ENCODE measurements at regions not wholly inside any gene's neighbourhood (a gene's known extent, or its start where the extent isn't known, plus 50 kb on each side); places are given as distances from the start of the nearest gene placed in this dataset.
"Not testable (repeated sequence)": the region's sequence is repeated elsewhere in the genome, so short reads cannot be mapped to it uniquely, and the experiment has no call there.

GRCh38 chr2:185246717-185247116, 491.9 kb upstream of the FSIP2 start:
- H3K9me3 ChIP-seq, result no peaks in the 10 kb centered on the region
- intact Hi-C loops (cut with DNase I; ENCODE audit: low total_unique reads), result no loop called here
- no peaks in the 10 kb centered on the region for H3K4me1 ChIP-seq
- no peaks in the 10 kb centered on the region for H3K27me3 ChIP-seq
- no peak overlapping the region for H3K27ac ChIP-seq
- H3K4me3 ChIP-seq, result no peak overlapping the region
- TF ChIP-seq, protein P1, sequence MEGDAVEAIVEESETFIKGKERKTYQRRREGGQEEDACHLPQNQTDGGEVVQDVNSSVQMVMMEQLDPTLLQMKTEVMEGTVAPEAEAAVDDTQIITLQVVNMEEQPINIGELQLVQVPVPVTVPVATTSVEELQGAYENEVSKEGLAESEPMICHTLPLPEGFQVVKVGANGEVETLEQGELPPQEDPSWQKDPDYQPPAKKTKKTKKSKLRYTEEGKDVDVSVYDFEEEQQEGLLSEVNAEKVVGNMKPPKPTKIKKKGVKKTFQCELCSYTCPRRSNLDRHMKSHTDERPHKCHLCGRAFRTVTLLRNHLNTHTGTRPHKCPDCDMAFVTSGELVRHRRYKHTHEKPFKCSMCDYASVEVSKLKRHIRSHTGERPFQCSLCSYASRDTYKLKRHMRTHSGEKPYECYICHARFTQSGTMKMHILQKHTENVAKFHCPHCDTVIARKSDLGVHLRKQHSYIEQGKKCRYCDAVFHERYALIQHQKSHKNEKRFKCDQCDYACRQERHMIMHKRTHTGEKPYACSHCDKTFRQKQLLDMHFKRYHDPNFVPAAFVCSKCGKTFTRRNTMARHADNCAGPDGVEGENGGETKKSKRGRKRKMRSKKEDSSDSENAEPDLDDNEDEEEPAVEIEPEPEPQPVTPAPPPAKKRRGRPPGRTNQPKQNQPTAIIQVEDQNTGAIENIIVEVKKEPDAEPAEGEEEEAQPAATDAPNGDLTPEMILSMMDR (IDR thresholded peaks at IDR 0.05), result no peak
- H3K36me3 ChIP-seq, result no peaks in the 10 kb centered on the region
- DNase-seq, result no peak

DNA sequence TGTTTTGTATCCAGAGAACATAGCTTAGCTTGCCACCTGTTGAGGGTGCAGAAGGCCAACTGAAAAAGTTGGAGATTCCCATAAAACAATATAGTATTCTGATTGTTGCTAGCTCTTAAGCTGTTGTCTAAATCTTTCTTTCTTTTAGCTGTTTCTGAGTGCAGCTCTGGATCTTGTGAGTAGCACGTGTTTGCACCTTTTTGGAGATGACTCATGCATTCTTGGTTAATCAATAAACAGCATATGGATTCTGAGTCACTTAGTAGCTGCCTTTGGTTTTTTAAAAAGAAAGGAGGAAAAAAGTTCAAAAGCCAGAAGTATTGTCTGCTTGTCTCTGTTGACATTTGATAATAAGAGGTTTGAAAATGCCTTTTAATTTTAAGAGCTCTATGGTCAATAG, 483.0 kb upstream of the FSIP2 start:
- Histone ChIP-seq H3K4me3 (no peak overlapping the region), H3K4me1 (no peaks in the 10 kb centered on the region), H3K27ac (no peak overlapping the region), H3K27me3 (no peaks in the 10 kb centered on the region), H3K9me3 (no peaks in the 10 kb centered on the region), H3K36me3 (no peaks in the 10 kb centered on the region)
- DNase-seq, result no peak
- TF ChIP-seq, protein P1 (IDR thresholded peaks at IDR 0.05), result no peak
- intact Hi-C loops (cut with DNase I; ENCODE audit: low total_unique reads), result no loop called here

DNA sequence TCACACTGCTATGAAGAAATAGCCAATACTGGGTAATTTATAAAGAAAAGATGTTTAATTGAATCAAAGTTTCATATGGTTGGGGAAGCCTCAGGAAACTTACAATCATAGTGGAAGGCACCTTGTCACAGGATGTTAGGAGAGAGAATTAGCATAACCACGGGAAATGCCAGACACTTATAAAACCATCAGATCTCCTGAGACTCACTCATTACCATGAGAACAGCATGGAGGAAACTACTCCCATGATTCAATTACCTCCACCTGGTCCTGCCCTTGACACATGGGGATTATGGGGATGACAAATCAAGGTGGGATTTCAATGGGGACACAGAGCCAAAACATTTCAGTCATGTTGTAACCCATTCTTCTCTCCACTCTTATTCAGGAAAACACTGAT, 472.9 kb upstream of the FSIP2 start:
- Histone ChIP-seq H3K4me1 (no peaks in the 10 kb centered on the region), H3K9me3 (no peaks in the 10 kb centered on the region), H3K27me3 (no peaks in the 10 kb centered on the region), H3K4me3 (no peak overlapping the region), H3K27ac (no peak overlapping the region), H3K36me3 (no peaks in the 10 kb centered on the region)
- no peak for DNase-seq
- intact Hi-C loops (cut with DNase I; ENCODE audit: low total_unique reads), result no loop called here
- TF ChIP-seq, protein P1 (IDR thresholded peaks at IDR 0.05), result no peak

DNA sequence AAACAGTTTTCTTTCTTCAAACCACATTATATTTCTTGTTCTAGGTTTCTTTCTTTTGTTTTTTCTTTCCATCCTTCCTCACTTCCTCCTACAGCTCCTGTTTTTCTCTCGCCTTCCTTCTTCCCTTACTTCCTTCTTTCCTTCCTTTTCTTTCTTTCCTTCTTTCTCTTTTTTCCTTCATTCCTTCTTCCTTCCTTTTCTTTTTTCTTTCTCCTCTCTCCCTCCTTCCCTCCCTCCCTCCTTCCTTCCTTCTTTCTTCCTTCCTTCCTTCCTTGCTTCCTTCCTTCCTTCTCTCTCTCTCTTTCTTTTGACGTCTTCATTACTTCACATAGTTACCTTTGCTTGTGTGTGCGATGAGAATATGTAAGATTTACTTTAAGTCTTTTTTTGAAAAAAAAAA, 470.0 kb upstream of the FSIP2 start:
- TF ChIP-seq, protein P1 (IDR thresholded peaks at IDR 0.05), result no peak
- Histone ChIP-seq H3K36me3 (no peaks in the 10 kb centered on the region), H3K4me3 (no peak overlapping the region), H3K4me1 (no peaks in the 10 kb centered on the region), H3K9me3 (no peaks in the 10 kb centered on the region), H3K27ac (no peak overlapping the region), H3K27me3 (no peaks in the 10 kb centered on the region)
- intact Hi-C loops (cut with DNase I; ENCODE audit: low total_unique reads), result no loop called here
- DNase-seq, result no peak

DNA sequence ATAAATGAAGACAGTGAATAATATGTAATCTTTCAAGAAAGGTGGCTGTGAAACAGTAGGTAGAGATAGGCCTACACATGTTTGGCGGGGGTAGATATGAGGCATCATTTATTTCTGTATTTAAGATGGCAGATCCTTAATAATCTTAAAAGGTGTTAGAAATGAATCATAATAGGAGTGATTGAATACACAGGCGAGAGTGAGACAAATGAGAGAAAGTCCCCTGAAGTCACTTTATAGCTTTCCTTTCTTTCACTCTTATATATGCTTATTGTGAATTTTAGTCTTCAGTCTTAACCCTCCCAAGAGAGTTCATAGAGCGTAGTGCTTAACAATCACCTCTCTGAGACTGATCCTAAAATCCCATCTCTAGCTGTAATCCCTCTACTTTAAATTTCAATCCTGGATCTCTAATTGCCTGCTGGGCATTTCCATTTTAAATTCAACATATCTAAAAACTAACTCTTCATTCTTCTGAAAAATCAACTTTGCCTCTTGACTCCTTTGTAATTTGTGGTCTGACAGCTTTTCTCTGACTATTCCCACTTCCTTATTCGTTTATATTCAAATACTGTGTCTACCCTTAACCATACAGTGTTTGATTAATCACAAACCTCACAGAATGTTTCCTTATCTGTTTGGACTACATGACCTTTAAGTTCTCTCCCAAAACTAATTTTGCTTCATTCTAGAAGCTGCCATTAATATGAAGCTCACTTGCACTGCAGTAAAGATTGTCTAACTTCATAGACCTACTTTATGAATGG, 463.7 kb upstream of the FSIP2 start:
- Histone ChIP-seq H3K4me1 (no peaks in the 10 kb centered on the region), H3K9me3 (no peaks in the 10 kb centered on the region), H3K4me3 (no peak overlapping the region), H3K27me3 (no peaks in the 10 kb centered on the region), H3K36me3 (no peaks in the 10 kb centered on the region), H3K27ac (no peak overlapping the region)
- TF ChIP-seq, protein P1 (IDR thresholded peaks at IDR 0.05), result no peak
- DNase-seq, result no peak
- intact Hi-C loops (cut with DNase I; ENCODE audit: low total_unique reads), result no loop called here

DNA sequence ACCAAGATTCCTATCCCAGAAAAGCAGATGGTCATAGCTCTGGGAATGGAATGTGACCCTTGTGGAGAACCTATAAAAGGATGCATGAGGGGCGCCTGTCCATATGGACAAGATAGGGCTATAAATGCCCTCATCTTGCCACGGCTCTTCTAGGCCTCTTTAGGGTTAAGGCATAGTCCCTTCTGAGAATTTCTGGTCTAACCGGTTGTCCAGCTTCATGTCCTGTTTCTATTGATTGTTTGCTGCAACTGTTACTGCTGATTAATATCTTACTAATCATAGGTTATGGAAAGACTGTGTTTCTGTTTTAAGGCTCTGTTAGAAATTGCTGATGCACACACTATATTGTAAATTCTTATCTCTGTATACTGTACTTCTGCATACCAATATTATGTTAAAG, 462.6 kb upstream of the FSIP2 start:
- DNase-seq; H3K4me1 ChIP-seq; H3K9me3 ChIP-seq; H3K36me3 ChIP-seq; H3K27ac ChIP-seq; intact Hi-C loops (cut with DNase I; ENCODE audit: low total_unique reads); H3K27me3 ChIP-seq; H3K4me3 ChIP-seq: not testable (repeated sequence)
